HepG2 (cell line): ENCODE measurements at regions not wholly inside any gene's neighbourhood (a gene's known extent, or its start where the extent isn't known, plus 50 kb on each side); places are given as distances from the start of the nearest gene placed in this dataset.

Source experiments
- ATAC-seq: fragments of 200-7000 bp; cut with Tn5 transposase; 3 replicates; pipeline ENCODE4 v1.9.1; 2020; ENCODE audit warnings: mild to moderate bottlenecking, moderate library complexity
- BruUV-seq: library from RNA; stranded (reverse); fragments of 400-500 nt; replicated peaks from 2 replicates; lab custom pipeline; 2021; lab: Mats Ljungman, UMichigan
- CTCF ChIA-PET: fragments of 300-600 bp; formaldehyde crosslinking; extraction: SDS; loops from one replicate; lab custom pipeline; 2021; ENCODE audit warnings: low total read pairs, inconsistent platforms, low intra/inter-chr PET ratio; lab: Yijun Ruan, JAX
- POLR2A ChIA-PET: fragments of 350-600 bp; sonication (Branson Sonifier 250); formaldehyde crosslinking; loops from one replicate; lab custom pipeline; 2020; ENCODE audit warnings: antibody characterized with exemption, inconsistent platforms; lab: Yijun Ruan, JAX
- DNase-seq: peaks from one replicate; pipeline ENCODE4 v3.0.0-alpha.2; 2015; ENCODE audit warnings: low spot score
- FAIRE-seq: peaks from 3 replicates; lab custom pipeline; 2011; peaks lifted over from hg19 to GRCh38; lab: Jason Lieb, UNC
- H2AFZ ChIP-seq: one replicate; pipeline ENCODE4 v1.6.1; 2011; ENCODE audit warnings: low read length, inconsistent platforms
- H3K27ac ChIP-seq: fragments of 300-600 bp; 3 replicates; pipeline ENCODE4 v1.8.0; 2011; ENCODE audit warnings: mixed run types, mild to moderate bottlenecking, mixed read lengths, low read length, inconsistent platforms; ENCODE audit not compliant: insufficient read depth; ENCODE audit errors: extremely low read length
- H3K27me3 ChIP-seq, 2 experiments: fragments of 200-600 bp in 1 of 2; 2 replicates in 1 of 2; 3 replicates in 1 of 2; pipeline versions ENCODE4 v1.6.0 to v1.8.0; 2011; ENCODE audit warnings: low read length in 2 of 2, mild to moderate bottlenecking in 2 of 2, moderate library complexity in 2 of 2, inconsistent platforms in 1 of 2; ENCODE audit not compliant: insufficient read depth in 2 of 2, control insufficient read depth in 1 of 2
- H3K36me3 ChIP-seq, 2 experiments: fragments of 200-600 bp in 1 of 2; replicated peaks in 1 of 2; 2 replicates in 1 of 2; 3 replicates in 1 of 2; pipeline versions ENCODE4 v1.5.1 to v1.8.0; 2011; ENCODE audit warnings: low read length in 2 of 2, inconsistent platforms in 1 of 2; ENCODE audit not compliant: insufficient read depth in 2 of 2, control insufficient read depth in 1 of 2
- H3K4me1 ChIP-seq: 2 replicates; pipeline ENCODE4 v1.5.1; 2012; ENCODE audit warnings: low read length, inconsistent platforms; ENCODE audit not compliant: insufficient read depth
- H3K4me2 ChIP-seq: 2 replicates; pipeline ENCODE4 v1.6.0; 2011; ENCODE audit warnings: low read depth, low read length, inconsistent platforms
- H3K4me3 ChIP-seq, 3 experiments: fragments of 200-600 bp in 1 of 3; sonication (generic), shearing (Covaris generic) in 1 of 3; replicated peaks in 1 of 3; 2 replicates each; pipeline ENCODE4 v1.5.1; 2011 to 2016; ENCODE audit warnings: low read length in 3 of 3, inconsistent platforms in 2 of 3, low read depth in 2 of 3, mild to moderate bottlenecking in 2 of 3, control low read depth in 1 of 3, mixed read lengths in 1 of 3; ENCODE audit not compliant: insufficient read depth in 1 of 3
- H3K79me2 ChIP-seq: one replicate; pipeline ENCODE4 v1.6.1; 2011; ENCODE audit warnings: low read length, inconsistent platforms; ENCODE audit not compliant: insufficient read depth
- H3K9ac ChIP-seq: 2 replicates; pipeline ENCODE4 v1.6.0; 2011; ENCODE audit warnings: mild to moderate bottlenecking, low read depth, low read length, inconsistent platforms; ENCODE audit not compliant: insufficient read depth
- H3K9me3 ChIP-seq: 2 replicates; pipeline ENCODE4 v1.5.1; 2012; ENCODE audit warnings: mild to moderate bottlenecking, low read length
- H4K20me1 ChIP-seq: 2 replicates; pipeline ENCODE4 v1.6.0; 2011; ENCODE audit warnings: inconsistent platforms, mild to moderate bottlenecking, low read length, moderate library complexity; ENCODE audit not compliant: insufficient read depth
- HDAC1 ChIP-seq: sonication (generic); formaldehyde crosslinking; IDR thresholded peaks from 2 replicates; pipeline ENCODE4 v1.5.1; 2020; ENCODE audit warnings: mild to moderate bottlenecking, missing genetic modification reagents
- NCOA1 ChIP-seq: sonication (generic); formaldehyde crosslinking; IDR thresholded peaks from 2 replicates; pipeline ENCODE4 v1.9.0; 2021; ENCODE audit warnings: missing genetic modification reagents
- SOX5 ChIP-seq: IDR thresholded peaks from 2 replicates; pipeline ENCODE4 v1.6.1; 2016; ENCODE audit warnings: borderline replicate concordance
- ZC3H4 ChIP-seq: sonication (generic); formaldehyde crosslinking; IDR thresholded peaks from 2 replicates; pipeline ENCODE4 v1.4.0; 2020; ENCODE audit warnings: missing genetic modification reagents, borderline replicate concordance
- ZNF18 ChIP-seq: sonication (generic); formaldehyde crosslinking; IDR thresholded peaks from 2 replicates; pipeline ENCODE4 v1.8.0; 2022; ENCODE audit warnings: mild to moderate bottlenecking, missing genetic modification reagents; ENCODE audit not compliant: insufficient replicate concordance
- ZNF235 ChIP-seq: sonication (generic); formaldehyde crosslinking; IDR thresholded peaks from 2 replicates; pipeline ENCODE4 v1.8.1; 2023; ENCODE audit warnings: mild to moderate bottlenecking, missing genetic modification reagents, borderline replicate concordance
- ZNF292 ChIP-seq: sonication (generic); formaldehyde crosslinking; IDR thresholded peaks from 2 replicates; pipeline ENCODE4 v1.8.1; 2022; ENCODE audit warnings: mild to moderate bottlenecking, low read depth, missing genetic modification reagents, borderline replicate concordance
- ZNF788 ChIP-seq: sonication (generic); formaldehyde crosslinking; IDR thresholded peaks from 2 replicates; pipeline ENCODE4 v1.5.0; 2020; ENCODE audit warnings: mild to moderate bottlenecking, missing genetic modification reagents, borderline replicate concordance
- WGBS: methylation state at CpG from one replicate; pipeline ENCODE4 v1.1.6; 2017; ENCODE audit warnings: low lambda C conversion rate; 5-methylcytosine and 5-hydroxymethylcytosine counted together
- in situ Hi-C: cut with HindIII; loops from 2 replicates; pipeline ENCODE4 v1.10.0; 2017; ENCODE audit warnings: low pct_unique_long_range_greater_than_20kb; ENCODE audit not compliant: extremely low pct_ligation_motif_present
- intact Hi-C: fragments of 100-400 bp; cut with micrococcal nuclease; formaldehyde crosslinking; loops from one replicate; pipeline ENCODE4 v1.10.0; 2022; ENCODE audit not compliant: unreplicated experiment

- Histone ChIP-seq H2AFZ (no peak overlapping the region), H3K4me1 (no peaks in the 10 kb centered on the region), H4K20me1 (no peaks in the 10 kb centered on the region; the same call in 1 of the 2 replicates), H3K9ac (no peak overlapping the region), H3K4me3 (no peak overlapping the region)
- no peak for DNase-seq
- intact Hi-C loops = no loop called here
- FAIRE-seq = no peak
- ChIA-PET CTCF (no interaction called here), POLR2A (no interaction called here)
- TF ChIP-seq ZNF18 (CRISPR knock-in tag) (no peak), NCOA1 (CRISPR knock-in tag) (no peak), ZNF292 (no peak)
- TF ChIP-seq, all 625 proteins: peak for 0
- no peaks in the 10 kb centered on the region for H3K36me3 ChIP-seq
- BruUV-seq = no TSS peak
- WGBS = 69% methylated on average over 3 of the region's 3 CpGs
- in situ Hi-C loops = no loop called here
- no peaks in the 10 kb centered on the region for H3K9me3 ChIP-seq
- H3K27me3 ChIP-seq = no peaks in the 10 kb centered on the region
- no peak for ATAC-seq
- H3K4me2 ChIP-seq = no peak overlapping the region
- no peaks in the 10 kb centered on the region for H3K79me2 ChIP-seq
- H3K27ac ChIP-seq = no peak overlapping the region
Measured at GRCh38 chr6:128630213-128630612, 109.8 kb upstream of the PTPRK start.

GRCh38 chr6:128617285-128617684 is 96.9 kb upstream of the PTPRK start:
- no peaks in the 10 kb centered on the region for H3K27me3 ChIP-seq
- no peaks in the 10 kb centered on the region for H3K36me3 ChIP-seq
- H3K79me2 ChIP-seq = no peaks in the 10 kb centered on the region
- in situ Hi-C loops (no loop called here), intact Hi-C loops (no loop called here)
- no peak overlapping the region for H3K9ac ChIP-seq
- no peak for TF ChIP-seq ZNF788
- no peak for TF ChIP-seq SOX5 (CRISPR knock-in tag)
- TF ChIP-seq ZC3H4 (CRISPR knock-in tag) = no peak
- TF ChIP-seq HDAC1 (CRISPR knock-in tag) = no peak
- no peak for TF ChIP-seq ZNF235 (CRISPR knock-in tag)
- no peak overlapping the region for H3K4me3 ChIP-seq
- no TSS peak for BruUV-seq
- ChIA-PET POLR2A (no interaction called here), CTCF (no interaction called here)
- WGBS = 5% methylated on average over 1 of the region's 1 CpG
- H4K20me1 ChIP-seq = no peaks in the 10 kb centered on the region
- FAIRE-seq (no peak), ATAC-seq (no peak), DNase-seq (no peak)
- no peak overlapping the region for H3K27ac ChIP-seq
- no peak overlapping the region for H3K4me2 ChIP-seq
- H3K4me1 ChIP-seq = no peaks in the 10 kb centered on the region
- no peaks in the 10 kb centered on the region for H3K9me3 ChIP-seq
- H2AFZ ChIP-seq = no peak overlapping the region
